SK-N-SH (cell line): ENCODE measurements at regions not wholly inside any gene's neighbourhood (a gene's known extent, or its start where the extent isn't known, plus 50 kb on each side); places are given as distances from the start of the nearest gene placed in this dataset.

Experiments
- CTCF ChIA-PET: fragments of 300-600, 350-600 bp; formaldehyde crosslinking; extraction: SDS; loops from one replicate; lab custom pipeline; 2021; lab: Yijun Ruan, JAX
- POLR2A ChIA-PET: fragments of 350-600 bp; sonication (Branson Sonifier 250); formaldehyde crosslinking; extraction: SDS; loops from one replicate; lab custom pipeline; 2020; ENCODE audit warnings: antibody characterized with exemption, inconsistent platforms; lab: Yijun Ruan, JAX
- DNase-seq: peaks from one replicate; pipeline ENCODE4 v3.0.0; 2012
- H2AFZ ChIP-seq: fragments of 200-600 bp; sonication (generic); 2 replicates; pipeline ENCODE4 v1.8.1; 2016; ENCODE audit warnings: antibody characterized with exemption, mild to moderate bottlenecking, low read depth
- H3F3A ChIP-seq: fragments of 200-600 bp; sonication (generic); replicated peaks from 2 replicates; pipeline ENCODE3; 2016; ENCODE audit warnings: antibody characterized with exemption, mild to moderate bottlenecking; ENCODE audit not compliant: insufficient read depth
- H3K27ac ChIP-seq, 2 experiments: fragments of 200-500 bp in 1 of 2; fragments of 200-600 bp in 1 of 2; sonication (Bioruptor generic) in 1 of 2; sonication (generic), shearing (Covaris generic) in 1 of 2; 2 replicates each; pipeline versions ENCODE4 v1.5.1 to v1.6.1; 2014 to 2016; ENCODE audit warnings: low read depth in 2 of 2, inconsistent platforms in 1 of 2, low read length in 1 of 2, mild to moderate bottlenecking in 1 of 2, mixed read lengths in 1 of 2
- H3K27me3 ChIP-seq: fragments of 200-600 bp; sonication (generic), shearing (Covaris generic); 2 replicates; pipeline ENCODE4 v1.6.1; 2016; ENCODE audit warnings: mixed run types; ENCODE audit not compliant: insufficient read depth
- H3K36me3 ChIP-seq, 2 experiments: fragments of 200-500 bp in 1 of 2; fragments of 200-600 bp in 1 of 2; sonication (Bioruptor generic) in 1 of 2; sonication (generic) in 1 of 2; replicated peaks in 1 of 2; 2 replicates each; pipeline versions ENCODE3 to v1.5.1; 2014 to 2016; ENCODE audit warnings: low read length in 1 of 2, mild to moderate bottlenecking in 1 of 2; ENCODE audit not compliant: insufficient read depth in 2 of 2, control insufficient read depth in 1 of 2
- H3K4me1 ChIP-seq, 2 experiments: fragments of 200-500 bp in 1 of 2; fragments of 200-600 bp in 1 of 2; sonication (Bioruptor generic) in 1 of 2; sonication (generic), shearing (Covaris generic) in 1 of 2; 2 replicates each; pipeline versions ENCODE4 v1.5.1 to v1.6.1; 2014 to 2016; ENCODE audit warnings: low read depth in 1 of 2, low read length in 1 of 2, mixed run types in 1 of 2; ENCODE audit not compliant: insufficient read depth in 2 of 2, control insufficient read depth in 1 of 2
- H3K4me2 ChIP-seq: fragments of 200-600 bp; sonication (generic), shearing (Covaris generic); 2 replicates; pipeline ENCODE4 v1.6.1; 2017; ENCODE audit warnings: mixed run types
- H3K4me3 ChIP-seq, 2 experiments: fragments of 200-500 bp in 1 of 2; fragments of 200-600 bp in 1 of 2; sonication (Bioruptor generic) in 1 of 2; sonication (generic), shearing (Covaris generic) in 1 of 2; 2 replicates each; pipeline versions ENCODE4 v1.5.1 to v1.8.1; 2014 to 2016; ENCODE audit warnings: low read depth in 2 of 2, inconsistent platforms in 1 of 2, low read length in 1 of 2, mild to moderate bottlenecking in 1 of 2, mixed read lengths in 1 of 2, moderate library complexity in 1 of 2
- H3K79me2 ChIP-seq: fragments of 200-600 bp; sonication (generic); 2 replicates; pipeline ENCODE4 v1.8.1; 2017; ENCODE audit warnings: mild to moderate bottlenecking; ENCODE audit not compliant: insufficient read depth
- H3K9ac ChIP-seq: fragments of 200-600 bp; sonication (generic); 2 replicates; pipeline ENCODE4 v1.6.1; 2017; ENCODE audit warnings: mixed run types
- H3K9me2 ChIP-seq: fragments of 200-600 bp; sonication (generic); 2 replicates; pipeline ENCODE4 v1.6.1; 2017; ENCODE audit warnings: mixed run types
- H3K9me3 ChIP-seq: fragments of 200-600 bp; sonication (generic); 2 replicates; pipeline ENCODE4 v1.6.1; 2017; ENCODE audit warnings: mixed run types, mild to moderate bottlenecking, moderate library complexity
- H4K20me1 ChIP-seq: fragments of 200-600 bp; sonication (generic); 2 replicates; pipeline ENCODE4 v1.6.1; 2017; ENCODE audit warnings: mild to moderate bottlenecking, mixed run types; ENCODE audit not compliant: insufficient read depth
- CHD2 ChIP-seq: fragments of 150-350 bp; IDR thresholded peaks from 2 replicates; pipeline ENCODE4 v1.6.1; 2018; ENCODE audit warnings: low read length; ENCODE audit not compliant: partially characterized antibody
- ELF1 ChIP-seq: IDR thresholded peaks from 2 replicates; pipeline ENCODE4 v1.4.0; 2012
- EZH2phosphoT487 ChIP-seq: fragments of 200-600 bp; sonication (generic); IDR thresholded peaks from 2 replicates; pipeline ENCODE4 v1.6.1; 2017; ENCODE audit warnings: low read depth, mixed run types, mild to moderate bottlenecking, antibody characterized with exemption, moderate library complexity, borderline replicate concordance
- FOXJ3 ChIP-seq: sonication (generic); formaldehyde crosslinking; IDR thresholded peaks from 2 replicates; pipeline ENCODE4 v1.5.1; 2020; ENCODE audit warnings: mild to moderate bottlenecking, missing genetic modification reagents
- MEF2A ChIP-seq: IDR thresholded peaks from 2 replicates; pipeline ENCODE4 v1.4.0; 2012; ENCODE audit warnings: low read depth, borderline replicate concordance
- POLR2AphosphoS5 ChIP-seq: IDR thresholded peaks from 2 replicates; pipeline ENCODE4 v1.6.1; 2012; ENCODE audit warnings: low read depth, low read length
- RAD21 ChIP-seq: IDR thresholded peaks from 2 replicates; pipeline ENCODE4 v1.6.1; 2012; ENCODE audit warnings: mild to moderate bottlenecking, low read length
- RCOR1 ChIP-seq: fragments of 150-350 bp; IDR thresholded peaks from 2 replicates; pipeline ENCODE4 v1.6.1; 2017; ENCODE audit warnings: antibody characterized with exemption, low read length
- RFX5 ChIP-seq: IDR thresholded peaks from 2 replicates; pipeline ENCODE4 v1.6.1; 2012; ENCODE audit warnings: mild to moderate bottlenecking, improper control_type of control experiment, low read length
- TAF1 ChIP-seq: IDR thresholded peaks from 2 replicates; pipeline ENCODE4 v1.6.1; 2012; ENCODE audit warnings: low read depth, mild to moderate bottlenecking, low read length, moderate library complexity, borderline replicate concordance
- TEAD4 ChIP-seq: IDR thresholded peaks from 2 replicates; pipeline ENCODE4 v1.4.0; 2012; ENCODE audit warnings: mild to moderate bottlenecking, borderline replicate concordance; ENCODE audit not compliant: insufficient read depth
- USF1 ChIP-seq: IDR thresholded peaks from 2 replicates; pipeline ENCODE4 v1.4.0; 2012; ENCODE audit warnings: low read depth, borderline replicate concordance
- YY1 ChIP-seq: IDR thresholded peaks from 2 replicates; pipeline ENCODE4 v1.4.0; 2012; ENCODE audit warnings: low read depth, mild to moderate bottlenecking
- WGBS: methylation state at CpG from one replicate; pipeline ENCODE4 v1.1.6; 2017; ENCODE audit warnings: low lambda C conversion rate; 5-methylcytosine and 5-hydroxymethylcytosine counted together
- TF ChIP-seq, protein P1 (sequence below): IDR thresholded peaks from 2 replicates; pipeline ENCODE4 v1.4.0; 2012; ENCODE audit warnings: low read depth
- TF ChIP-seq, protein P2 (sequence below): fragments of 150-350 bp; IDR thresholded peaks from 2 replicates; pipeline ENCODE4 v1.6.1; 2017; ENCODE audit warnings: antibody characterized with exemption, low read length, low read depth, borderline replicate concordance
- TF ChIP-seq, protein P3 (sequence below): IDR thresholded peaks from 2 replicates; pipeline ENCODE4 v1.4.0; 2012; ENCODE audit warnings: low read depth, borderline replicate concordance

DNA sequence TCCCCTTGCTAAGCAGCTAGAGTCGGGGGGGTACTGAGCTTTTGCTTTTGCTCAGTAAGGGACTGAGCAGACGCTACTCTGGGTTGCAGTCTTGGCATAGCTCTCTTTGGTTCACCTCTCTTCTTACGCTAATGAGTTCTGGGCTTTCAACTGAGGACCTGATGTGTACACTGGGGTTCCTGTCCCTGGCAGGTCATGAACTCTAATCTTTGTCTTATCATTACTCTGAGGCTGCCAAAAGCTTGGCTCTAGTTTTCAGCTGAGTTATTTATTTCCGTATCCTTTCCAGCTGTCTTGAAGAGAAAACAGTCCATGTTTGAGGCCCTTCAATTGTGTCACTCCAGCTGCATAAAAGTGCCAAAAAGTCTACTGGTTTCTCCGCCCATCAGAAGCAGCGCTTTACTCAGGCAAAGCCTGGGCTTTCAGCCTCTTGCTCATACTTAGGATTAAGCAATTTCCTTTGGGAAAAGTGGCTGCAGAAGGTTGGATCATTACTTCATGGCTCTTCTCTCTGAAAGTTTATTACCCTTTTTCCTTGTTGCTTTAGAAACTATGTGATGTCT, 121.0 kb upstream of the STOX2 start:
- Histone ChIP-seq H3K27me3 (no peaks in the 10 kb centered on the region), H3K4me3 (no peak overlapping the region), H4K20me1 (no peaks in the 10 kb centered on the region), H3K9me3 (no peaks in the 10 kb centered on the region), H3K79me2 (no peaks in the 10 kb centered on the region), H3K27ac (no peak overlapping the region), H2AFZ (no peak overlapping the region), H3K36me3 (no peaks in the 10 kb centered on the region), H3K4me2 (no peak overlapping the region), H3K9ac (no peak overlapping the region), H3K9me2 (no peaks in the 10 kb centered on the region), H3K4me1 (peaks cover 0 to 3% of the 10 kb centered on the region in 2 experiments; a peak in 1 of 4 replicates), H3F3A (no peaks in the 10 kb centered on the region)
- 69% methylated on average over 6 of the region's 6 CpGs for whole genome bisulfite sequencing
- ChIA-PET CTCF (interaction anchor here (0.8 kb wide), 1 partner anchor 56 kb away, joined by 3 read pairs; no protein-coding TSS in a partner anchor), POLR2A (no interaction called here)
- TF ChIP-seq TEAD4, result no peak
- TF ChIP-seq, protein P1, sequence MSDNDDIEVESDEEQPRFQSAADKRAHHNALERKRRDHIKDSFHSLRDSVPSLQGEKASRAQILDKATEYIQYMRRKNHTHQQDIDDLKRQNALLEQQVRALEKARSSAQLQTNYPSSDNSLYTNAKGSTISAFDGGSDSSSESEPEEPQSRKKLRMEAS, result no peak
- TF ChIP-seq CHD2, result no peak
- no peak for TF ChIP-seq RFX5
- no peak for TF ChIP-seq TAF1
- no peak for TF ChIP-seq POLR2AphosphoS5
- TF ChIP-seq MEF2A, result no peak
- TF ChIP-seq EZH2phosphoT487, result no peak
- TF ChIP-seq ELF1, result no peak
- TF ChIP-seq, protein P2, sequence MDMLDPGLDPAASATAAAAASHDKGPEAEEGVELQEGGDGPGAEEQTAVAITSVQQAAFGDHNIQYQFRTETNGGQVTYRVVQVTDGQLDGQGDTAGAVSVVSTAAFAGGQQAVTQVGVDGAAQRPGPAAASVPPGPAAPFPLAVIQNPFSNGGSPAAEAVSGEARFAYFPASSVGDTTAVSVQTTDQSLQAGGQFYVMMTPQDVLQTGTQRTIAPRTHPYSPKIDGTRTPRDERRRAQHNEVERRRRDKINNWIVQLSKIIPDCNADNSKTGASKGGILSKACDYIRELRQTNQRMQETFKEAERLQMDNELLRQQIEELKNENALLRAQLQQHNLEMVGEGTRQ, result no peak
- TF ChIP-seq RCOR1, result no peak
- TF ChIP-seq YY1, result no peak
- TF ChIP-seq RAD21, result no peak
- TF ChIP-seq USF1, result no peak
- no peak for TF ChIP-seq FOXJ3 (CRISPR knock-in tag)
- TF ChIP-seq, protein P3, sequence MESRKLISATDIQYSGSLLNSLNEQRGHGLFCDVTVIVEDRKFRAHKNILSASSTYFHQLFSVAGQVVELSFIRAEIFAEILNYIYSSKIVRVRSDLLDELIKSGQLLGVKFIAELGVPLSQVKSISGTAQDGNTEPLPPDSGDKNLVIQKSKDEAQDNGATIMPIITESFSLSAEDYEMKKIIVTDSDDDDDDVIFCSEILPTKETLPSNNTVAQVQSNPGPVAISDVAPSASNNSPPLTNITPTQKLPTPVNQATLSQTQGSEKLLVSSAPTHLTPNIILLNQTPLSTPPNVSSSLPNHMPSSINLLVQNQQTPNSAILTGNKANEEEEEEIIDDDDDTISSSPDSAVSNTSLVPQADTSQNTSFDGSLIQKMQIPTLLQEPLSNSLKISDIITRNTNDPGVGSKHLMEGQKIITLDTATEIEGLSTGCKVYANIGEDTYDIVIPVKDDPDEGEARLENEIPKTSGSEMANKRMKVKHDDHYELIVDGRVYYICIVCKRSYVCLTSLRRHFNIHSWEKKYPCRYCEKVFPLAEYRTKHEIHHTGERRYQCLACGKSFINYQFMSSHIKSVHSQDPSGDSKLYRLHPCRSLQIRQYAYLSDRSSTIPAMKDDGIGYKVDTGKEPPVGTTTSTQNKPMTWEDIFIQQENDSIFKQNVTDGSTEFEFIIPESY, result no peak
- DNase-seq, result no peak
